Inferior parietal cortex (tissue), 1 donor: ENCODE measurements at regions not wholly inside any gene's neighbourhood (a gene's known extent, or its start where the extent isn't known, plus 50 kb on each side); places are given as distances from the start of the nearest gene placed in this dataset.

Experiments
- DNase-seq: peaks from one replicate; pipeline ENCODE4 v3.0.0-alpha.2; 2016; ENCODE audit errors: extremely low spot score

GRCh38 chr15:29917600-29918597 is 95.6 kb upstream of the TJP1 start:
- no peak for DNase-seq

GRCh38 chr15:29914511-29914926 is 92.3 kb upstream of the TJP1 start:
- DNase-seq, result no peak

GRCh38 chr15:29913528-29914135 is 91.4 kb upstream of the TJP1 start:
- DNase-seq, result no peak

GRCh38 chr15:29911705-29912104 is 89.4 kb upstream of the TJP1 start:
- DNase-seq, result no peak

GRCh38 chr15:29910068-29910467 is 87.8 kb upstream of the TJP1 start:
- DNase-seq, result no peak

- no peak for DNase-seq
Observed at GRCh38 chr15:29904757-29905417, 82.6 kb upstream of the TJP1 start.

GRCh38 chr15:29903785-29904464 is 81.7 kb upstream of the TJP1 start:
- DNase-seq, result no peak

- no peak for DNase-seq
Observed at GRCh38 chr15:29903028-29903427, 80.8 kb upstream of the TJP1 start.

GRCh38 chr15:29900237-29901189 is 78.2 kb upstream of the TJP1 start:
- no peak for DNase-seq

GRCh38 chr15:29896062-29896461 is 73.8 kb upstream of the TJP1 start:
- no peak for DNase-seq

GRCh38 chr15:29891096-29891457 is 68.8 kb upstream of the TJP1 start:
- no peak for DNase-seq

- DNase-seq, result no peak
Observed at GRCh38 chr15:29890336-29891095, 68.2 kb upstream of the TJP1 start.

- DNase-seq, result no peak
Observed at GRCh38 chr15:29889542-29890329, 67.5 kb upstream of the TJP1 start.

GRCh38 chr15:29888646-29889045 is 66.4 kb upstream of the TJP1 start:
- DNase-seq, result no peak

- DNase-seq, result no peak
Observed at GRCh38 chr15:29887721-29888120, 65.5 kb upstream of the TJP1 start.

- DNase-seq, result no peak
Observed at GRCh38 chr15:29885183-29885582, 62.9 kb upstream of the TJP1 start.

GRCh38 chr15:29883126-29883525 is 60.9 kb upstream of the TJP1 start:
- DNase-seq, result no peak

GRCh38 chr15:29880886-29881285 is 58.6 kb upstream of the TJP1 start:
- DNase-seq, result no peak

GRCh38 chr15:29880341-29880740 is 58.1 kb upstream of the TJP1 start:
- DNase-seq, result no peak
